DND-41 (cell line): ENCODE measurements at regions not wholly inside any gene's neighbourhood (a gene's known extent, or its start where the extent isn't known, plus 50 kb on each side); places are given as distances from the start of the nearest gene placed in this dataset.

Experiments used
- ATAC-seq: fragments of 200-7000 bp; cut with Tn5 transposase; 3 replicates; pipeline ENCODE4 v1.9.1; 2021; ENCODE audit warnings: low read depth; ENCODE audit not compliant: insufficient read depth
- DNase-seq: peaks from one replicate; pipeline ENCODE4 v3.0.0-alpha.2; 2020
- H2AFZ ChIP-seq: 2 replicates; pipeline ENCODE4 v1.6.0; 2012; ENCODE audit warnings: low read depth, low read length
- H3K27ac ChIP-seq: 2 replicates; pipeline ENCODE4 v1.5.1; 2012; ENCODE audit warnings: low read length, inconsistent platforms
- H3K27me3 ChIP-seq: fragments of 200-600 bp; sonication (generic); 2 replicates; pipeline ENCODE4 v1.6.0; 2012; ENCODE audit warnings: low read length, mild to moderate bottlenecking, inconsistent platforms; ENCODE audit not compliant: insufficient read depth, poor library complexity
- H3K36me3 ChIP-seq: 2 replicates; pipeline ENCODE4 v1.5.1; 2012; ENCODE audit warnings: low read length, inconsistent platforms; ENCODE audit not compliant: insufficient read depth
- H3K4me1 ChIP-seq: 2 replicates; pipeline ENCODE4 v1.5.1; 2012; ENCODE audit warnings: mild to moderate bottlenecking, low read length; ENCODE audit not compliant: insufficient read depth
- H3K4me2 ChIP-seq: 2 replicates; pipeline ENCODE4 v1.6.0; 2012; ENCODE audit warnings: mild to moderate bottlenecking, moderate library complexity, low read length, inconsistent platforms; ENCODE audit not compliant: insufficient read depth
- H3K4me3 ChIP-seq, 2 experiments: fragments of 200-600 bp in 1 of 2; shearing (Covaris generic) in 1 of 2; 2 replicates each; pipeline ENCODE4 v1.5.1; 2012 to 2016; ENCODE audit warnings: inconsistent platforms in 2 of 2, low read length in 2 of 2, mild to moderate bottlenecking in 2 of 2, low read depth in 1 of 2, moderate library complexity in 1 of 2
- H3K79me2 ChIP-seq: 2 replicates; pipeline ENCODE4 v1.6.0; 2012; ENCODE audit warnings: low read length, inconsistent platforms; ENCODE audit not compliant: insufficient read depth
- H3K9ac ChIP-seq: 2 replicates; pipeline ENCODE4 v1.6.0; 2012; ENCODE audit warnings: low read depth, mild to moderate bottlenecking, inconsistent platforms, low read length, moderate library complexity
- H3K9me3 ChIP-seq: 2 replicates; pipeline ENCODE4 v1.5.1; 2012; ENCODE audit warnings: low read length, moderate library complexity, mild to moderate bottlenecking, inconsistent platforms; ENCODE audit not compliant: insufficient read depth, severe bottlenecking
- H4K20me1 ChIP-seq: 2 replicates; pipeline ENCODE4 v1.6.0; 2012; ENCODE audit warnings: low read length; ENCODE audit not compliant: insufficient read depth
- CTCF ChIP-seq: IDR thresholded peaks from 2 replicates; pipeline ENCODE4 v1.5.1; 2012; ENCODE audit warnings: borderline replicate concordance, low read length, moderate library complexity, mild to moderate bottlenecking; ENCODE audit not compliant: poor library complexity, severe bottlenecking; ENCODE audit errors: extremely low read depth
- EZH2 ChIP-seq: IDR thresholded peaks from 3 replicates; pipeline ENCODE4 v1.6.1; 2012; ENCODE audit warnings: borderline replicate concordance, low read depth, mild to moderate bottlenecking, moderate library complexity, low read length, inconsistent platforms; ENCODE audit not compliant: severe bottlenecking

GRCh38 chr4:119709418-119709817 lies 80.8 kb upstream of the PDE5A start:
- Histone ChIP-seq H3K79me2 (no peaks in the 10 kb centered on the region), H3K4me2 (no peak overlapping the region), H3K4me1 (no peaks in the 10 kb centered on the region), H3K9me3 (no peaks in the 10 kb centered on the region), H3K27ac (no peak overlapping the region), H3K27me3 (no peaks in the 10 kb centered on the region), H2AFZ (no peak overlapping the region), H3K36me3 (no peaks in the 10 kb centered on the region), H3K4me3 (no peak overlapping the region), H3K9ac (no peak overlapping the region), H4K20me1 (no peaks in the 10 kb centered on the region)
- ATAC-seq (no peak), DNase-seq (no peak)
- TF ChIP-seq CTCF, result no peak
- no peak for TF ChIP-seq EZH2

GRCh38 chr4:119707336-119707735 lies 78.7 kb upstream of the PDE5A start:
- Histone ChIP-seq H3K27me3 (no peaks in the 10 kb centered on the region), H3K4me2 (no peak overlapping the region), H3K36me3 (no peaks in the 10 kb centered on the region), H3K4me3 (no peak overlapping the region), H3K27ac (no peak overlapping the region), H3K9ac (no peak overlapping the region), H4K20me1 (no peaks in the 10 kb centered on the region), H3K79me2 (no peaks in the 10 kb centered on the region), H3K4me1 (no peaks in the 10 kb centered on the region), H3K9me3 (no peaks in the 10 kb centered on the region), H2AFZ (no peak overlapping the region)
- DNase-seq, result no peak
- no peak for TF ChIP-seq CTCF
- TF ChIP-seq EZH2, result no peak
- no peak for ATAC-seq

GRCh38 chr4:119706804-119707203 lies 78.2 kb upstream of the PDE5A start:
- no peak overlapping the region for H2AFZ ChIP-seq
- no peaks in the 10 kb centered on the region for H3K36me3 ChIP-seq
- no peak for TF ChIP-seq CTCF
- no peak for TF ChIP-seq EZH2
- no peak overlapping the region for H3K9ac ChIP-seq
- no peaks in the 10 kb centered on the region for H4K20me1 ChIP-seq
- H3K4me3 ChIP-seq, result no peak overlapping the region
- no peaks in the 10 kb centered on the region for H3K27me3 ChIP-seq
- H3K9me3 ChIP-seq, result no peaks in the 10 kb centered on the region
- no peaks in the 10 kb centered on the region for H3K4me1 ChIP-seq
- no peak overlapping the region for H3K27ac ChIP-seq
- no peak for DNase-seq
- ATAC-seq, result no peak
- no peak overlapping the region for H3K4me2 ChIP-seq
- no peaks in the 10 kb centered on the region for H3K79me2 ChIP-seq

GRCh38 chr4:119697887-119698393 lies 69.3 kb upstream of the PDE5A start:
- H3K4me3 ChIP-seq, result no peak overlapping the region
- H3K9me3 ChIP-seq, result no peaks in the 10 kb centered on the region
- no peak overlapping the region for H3K27ac ChIP-seq
- no peak overlapping the region for H2AFZ ChIP-seq
- no peak overlapping the region for H3K9ac ChIP-seq
- no peaks in the 10 kb centered on the region for H3K27me3 ChIP-seq
- no peaks in the 10 kb centered on the region for H3K36me3 ChIP-seq
- TF ChIP-seq CTCF (no peak), EZH2 (no peak)
- no peaks in the 10 kb centered on the region for H4K20me1 ChIP-seq
- no peaks in the 10 kb centered on the region for H3K79me2 ChIP-seq
- no peak overlapping the region for H3K4me2 ChIP-seq
- ATAC-seq (no peak), DNase-seq (no peak)
- no peaks in the 10 kb centered on the region for H3K4me1 ChIP-seq
